Caco-2 (cell line): ENCODE measurements at regions not wholly inside any gene's neighbourhood (a gene's known extent, or its start where the extent isn't known, plus 50 kb on each side); places are given as distances from the start of the nearest gene placed in this dataset.

ENCODE experiments used
- BruUV-seq: library from RNA; stranded (reverse); fragments of 400-500 nt; replicated peaks from 2 replicates; lab custom pipeline; 2021; lab: Mats Ljungman, UMichigan
- CTCF ChIA-PET: fragments of 300-600 bp; sonication (Branson Sonifier 250); formaldehyde crosslinking; loops from one replicate; lab custom pipeline; 2022; ENCODE audit warnings: antibody characterized with exemption; lab: Charles Lee
- POLR2A ChIA-PET: fragments of 300-600 bp; sonication (Branson Sonifier 250); formaldehyde crosslinking; loops from one replicate; lab custom pipeline; 2022; ENCODE audit warnings: antibody characterized with exemption; lab: Charles Lee
- DNase-seq, 2 experiments: peaks; one replicate each; pipeline versions ENCODE4 v3.0.0 to v3.0.0-alpha.2; 2020 to 2022
- H3K27me3 ChIP-seq: replicated peaks from 2 replicates; pipeline ENCODE4 v1.6.0; 2011; ENCODE audit warnings: low read length; ENCODE audit not compliant: control insufficient read depth, insufficient read depth
- H3K36me3 ChIP-seq: 2 replicates; pipeline ENCODE4 v1.5.1; 2011; ENCODE audit warnings: low read length; ENCODE audit not compliant: control insufficient read depth, insufficient read depth
- H3K4me1 ChIP-seq: fragments of 250-450 bp; sonication (Bioruptor Pico); 2 replicates; pipeline ENCODE4 v1.5.1; 2020; ENCODE audit warnings: mild to moderate bottlenecking
- H3K4me3 ChIP-seq: 2 replicates; pipeline ENCODE4 v1.5.1; 2011; ENCODE audit warnings: low read depth, mild to moderate bottlenecking, control low read depth, low read length
- H3K9me3 ChIP-seq: fragments of 250-450 bp; sonication (Bioruptor Pico); 2 replicates; pipeline ENCODE4 v1.5.1; 2020; ENCODE audit warnings: mild to moderate bottlenecking, moderate library complexity
- H3K27ac Mint-ChIP-seq: one replicate; pipeline ENCODE4 v1.8.0; 2022; ENCODE audit warnings: mixed read lengths; ENCODE audit not compliant: unreplicated experiment
- H3K27me3 Mint-ChIP-seq: one replicate; pipeline ENCODE4 v1.8.0; 2022; ENCODE audit warnings: mixed read lengths; ENCODE audit not compliant: insufficient read depth, unreplicated experiment
- H3K36me3 Mint-ChIP-seq: one replicate; pipeline ENCODE4 v1.8.0; 2022; ENCODE audit warnings: mild to moderate bottlenecking, mixed read lengths; ENCODE audit not compliant: insufficient read depth, unreplicated experiment
- H3K4me1 Mint-ChIP-seq: one replicate; pipeline ENCODE4 v1.8.0; 2022; ENCODE audit warnings: low read depth, mixed read lengths; ENCODE audit not compliant: unreplicated experiment
- H3K4me3 Mint-ChIP-seq: one replicate; pipeline ENCODE4 v1.8.0; 2022; ENCODE audit warnings: mild to moderate bottlenecking, moderate library complexity, mixed read lengths; ENCODE audit not compliant: unreplicated experiment
- H3K9me3 Mint-ChIP-seq: one replicate; pipeline ENCODE4 v1.8.0; 2022; ENCODE audit warnings: mixed read lengths; ENCODE audit not compliant: unreplicated experiment
- CTCF ChIP-seq, 2 experiments: fragments of 200-600 bp in 1 of 2; IDR thresholded peaks; 1 replicate in 1 of 2; 2 replicates in 1 of 2; pipeline versions ENCODE4 v1.5.1 to v1.8.0; 2011 to 2022; ENCODE audit warnings: antibody characterized with exemption in 1 of 2, control low read depth in 1 of 2, inconsistent platforms in 1 of 2, low read depth in 1 of 2, low read length in 1 of 2, mild to moderate bottlenecking in 1 of 2, moderate library complexity in 1 of 2; ENCODE audit not compliant: insufficient read depth in 1 of 2, severe bottlenecking in 1 of 2, unreplicated experiment in 1 of 2
- intact Hi-C: fragments of 100-400 bp; cut with micrococcal nuclease; formaldehyde crosslinking; loops from one replicate; pipeline ENCODE4 v1.10.0; 2022; ENCODE audit not compliant: unreplicated experiment

GRCh38 chr6:41451039-41451438 is 95.1 kb upstream of the FOXP4 start:
- no peak overlapping the region for H3K27ac Mint-ChIP-seq
- Histone ChIP-seq H3K27me3 (no peaks in the 10 kb centered on the region), H3K9me3 (no peaks in the 10 kb centered on the region), H3K4me1 (peaks cover 21% of the 10 kb centered on the region), H3K4me3 (no peak overlapping the region), H3K36me3 (no peaks in the 10 kb centered on the region)
- no TSS peak for BruUV-seq
- H3K4me1 Mint-ChIP-seq = peaks cover 9% of the 10 kb centered on the region
- intact Hi-C loops = no loop called here
- ChIA-PET CTCF (interaction anchor here (0.5 to 1.5 kb wide), 6 partner anchors 11 to 173 kb away, joined by 3 to 8 read pairs (median 6); no protein-coding TSS in a partner anchor), POLR2A (no interaction called here)
- H3K36me3 Mint-ChIP-seq = peaks cover under 1% of the 10 kb centered on the region
- TF ChIP-seq CTCF (IDR thresholded peaks at IDR 0.05; ENCODE audit: insufficient read depth in 1 of 2, low read depth in 1 of 2, low read length in 1 of 2, severe bottlenecking in 1 of 2, unreplicated experiment in 1 of 2) = peak; percentile 13 to 58
- no peaks in the 10 kb centered on the region for H3K27me3 Mint-ChIP-seq
- peak; percentile 57 to 65 for DNase-seq
- H3K9me3 Mint-ChIP-seq = no peaks in the 10 kb centered on the region
- H3K4me3 Mint-ChIP-seq = no peak overlapping the region

- ChIA-PET CTCF (interaction anchor here (0.5 to 1.5 kb wide), 5 partner anchors 25 to 174 kb away, joined by 3 to 8 read pairs (median 6); no protein-coding TSS in a partner anchor), POLR2A (no interaction called here)
- Histone ChIP-seq H3K4me3 (no peak overlapping the region), H3K36me3 (no peaks in the 10 kb centered on the region), H3K9me3 (no peaks in the 10 kb centered on the region), H3K27me3 (no peaks in the 10 kb centered on the region), H3K4me1 (peaks cover 27% of the 10 kb centered on the region)
- Mint-ChIP-seq H3K4me3 (no peak overlapping the region), H3K4me1 (peaks cover 15% of the 10 kb centered on the region), H3K27ac (no peak overlapping the region), H3K27me3 (no peaks in the 10 kb centered on the region), H3K9me3 (no peaks in the 10 kb centered on the region), H3K36me3 (peaks cover 6% of the 10 kb centered on the region)
- no peak for TF ChIP-seq CTCF (IDR thresholded peaks at IDR 0.05; ENCODE audit: insufficient read depth in 1 of 2, low read depth in 1 of 2, low read length in 1 of 2, severe bottlenecking in 1 of 2, unreplicated experiment in 1 of 2)
- intact Hi-C loops = no loop called here
- no peak for DNase-seq
- no TSS peak for BruUV-seq
These were observed 94.5 kb upstream of the FOXP4 start for GRCh38 chr6:41451515-41452163.

GRCh38 chr6:41452763-41453162 is 93.4 kb upstream of the FOXP4 start:
- TF ChIP-seq CTCF (IDR thresholded peaks at IDR 0.05; ENCODE audit: insufficient read depth in 1 of 2, low read depth in 1 of 2, low read length in 1 of 2, severe bottlenecking in 1 of 2, unreplicated experiment in 1 of 2) = no peak
- CTCF ChIA-PET = interaction anchor here (1.5 kb wide), 1 partner anchor 85 kb away, joined by 3 read pairs; no protein-coding TSS in a partner anchor
- intact Hi-C loops = no loop called here
- POLR2A ChIA-PET = no interaction called here
- Mint-ChIP-seq H3K27ac (no peak overlapping the region), H3K4me3 (no peak overlapping the region), H3K9me3 (no peaks in the 10 kb centered on the region), H3K4me1 (peaks cover 19% of the 10 kb centered on the region), H3K36me3 (peaks cover 8% of the 10 kb centered on the region), H3K27me3 (no peaks in the 10 kb centered on the region)
- Histone ChIP-seq H3K4me1 (peaks cover 38% of the 10 kb centered on the region), H3K36me3 (no peaks in the 10 kb centered on the region), H3K9me3 (no peaks in the 10 kb centered on the region), H3K27me3 (no peaks in the 10 kb centered on the region), H3K4me3 (no peak overlapping the region)
- no peak for DNase-seq
- no TSS peak for BruUV-seq
